CD4-positive, alpha-beta T cell (primary cell): ENCODE measurements at regions not wholly inside any gene's neighbourhood (a gene's known extent, or its start where the extent isn't known, plus 50 kb on each side); places are given as distances from the start of the nearest gene placed in this dataset.

Source experiments
- ATAC-seq: fragments of 200-7000 bp; cut with Tn5 transposase; one replicate; pipeline ENCODE4 v1.10.0; 2022; ENCODE audit warnings: mild to moderate bottlenecking; ENCODE audit not compliant: poor library complexity
- CTCF ChIA-PET: fragments of 350-600 bp; sonication (Branson Sonifier 250); formaldehyde crosslinking; loops from one replicate; lab custom pipeline; 2021; ENCODE audit warnings: antibody characterized with exemption, inconsistent platforms; lab: Charles Lee
- POLR2A ChIA-PET: fragments of 350-600 bp; sonication (Branson Sonifier 250); formaldehyde crosslinking; loops from one replicate; lab custom pipeline; 2021; ENCODE audit warnings: antibody characterized with exemption, inconsistent platforms; lab: Charles Lee
- DNase-seq, 14 experiments: peaks; one replicate each; pipeline ENCODE4 v3.0.0-alpha.2; 2013 to 2020; ENCODE audit warnings: mixed read lengths in 2 of 14
- H3K27ac ChIP-seq, 2 donors: one replicate each; pipeline versions ENCODE4 v1.5.1 to v1.7.0; 2013; ENCODE audit warnings: low read length in 2 of 2, low read depth in 1 of 2, mild to moderate bottlenecking in 1 of 2
- H3K27me3 ChIP-seq, 2 experiments: 1 replicate in 1 of 2; 2 replicates in 1 of 2; pipeline versions ENCODE4 v1.6.1 to v1.7.0; 2013; ENCODE audit warnings: low read length in 2 of 2, control low read depth in 1 of 2, mild to moderate bottlenecking in 1 of 2, moderate library complexity in 1 of 2; ENCODE audit not compliant: insufficient read depth in 2 of 2, control insufficient read depth in 1 of 2
- H3K36me3 ChIP-seq: one replicate; pipeline ENCODE4 v1.6.1; 2013; ENCODE audit warnings: low read length, control low read depth; ENCODE audit not compliant: insufficient read depth
- H3K4me1 ChIP-seq: one replicate; pipeline ENCODE4 v1.6.1; 2013; ENCODE audit warnings: low read length, control low read depth; ENCODE audit not compliant: insufficient read depth
- H3K4me3 ChIP-seq: one replicate; pipeline ENCODE4 v1.5.1; 2013; ENCODE audit warnings: mild to moderate bottlenecking, low read length, moderate library complexity
- H3K9me3 ChIP-seq, 2 experiments: 1 replicate in 1 of 2; 2 replicates in 1 of 2; pipeline versions ENCODE4 v1.6.1 to v1.7.0; 2013; ENCODE audit warnings: low read length in 2 of 2, mild to moderate bottlenecking in 2 of 2, control low read depth in 1 of 2, moderate library complexity in 1 of 2; ENCODE audit not compliant: control insufficient read depth in 1 of 2, insufficient read depth in 1 of 2
- H3K27ac Mint-ChIP-seq: one replicate; pipeline ENCODE4 v1.8.0; 2020; ENCODE audit warnings: mixed read lengths
- H3K27me3 Mint-ChIP-seq: one replicate; pipeline ENCODE4 v1.8.0; 2021; ENCODE audit warnings: mixed read lengths
- H3K36me3 Mint-ChIP-seq: one replicate; pipeline ENCODE4 v1.8.0; 2021; ENCODE audit warnings: low read depth, mixed read lengths
- H3K4me1 Mint-ChIP-seq: one replicate; pipeline ENCODE4 v1.8.0; 2021; ENCODE audit warnings: low read depth, mixed read lengths
- H3K4me3 Mint-ChIP-seq: one replicate; pipeline ENCODE4 v1.8.0; 2020; ENCODE audit warnings: mild to moderate bottlenecking, mixed read lengths
- H3K9me3 Mint-ChIP-seq: one replicate; pipeline ENCODE4 v1.8.0; 2020; ENCODE audit warnings: mixed read lengths
- CTCF ChIP-seq: fragments of 200-600 bp; IDR thresholded peaks from one replicate; pipeline ENCODE4 v1.8.0; 2022; ENCODE audit warnings: antibody characterized with exemption, mild to moderate bottlenecking
- intact Hi-C, 2 experiments: fragments of 100-400 bp; cut with DNase I in 1 of 2; cut with micrococcal nuclease in 1 of 2; formaldehyde crosslinking; loops; one replicate each; pipeline versions ENCODE4 v1.15.1 to v1.9.0; 2023 to 2025; cut with DNase I, micrococcal nuclease

GRCh38 chr12:115507560-115507889, 770.0 kb downstream of the MED13L start:
- ChIA-PET CTCF (no interaction called here), POLR2A (no interaction called here)
- intact Hi-C loops = no loop called here
- TF ChIP-seq CTCF = no peak
- no peak overlapping the region for H3K4me3 Mint-ChIP-seq
- Histone ChIP-seq H3K36me3 (no peaks in the 10 kb centered on the region), H3K4me3 (no peak overlapping the region), H3K27me3 (no peaks in the 10 kb centered on the region), H3K27ac (no peak overlapping the region), H3K4me1 (no peaks in the 10 kb centered on the region), H3K9me3 (peaks cover 0 to 11% of the 10 kb centered on the region in 2 experiments)
- DNase-seq (no peak), ATAC-seq (no peak)
- H3K4me1 Mint-ChIP-seq = no peaks in the 10 kb centered on the region
- no peak overlapping the region for H3K27ac Mint-ChIP-seq
- H3K27me3 Mint-ChIP-seq = no peaks in the 10 kb centered on the region
- peaks cover 9% of the 10 kb centered on the region for H3K9me3 Mint-ChIP-seq
- H3K36me3 Mint-ChIP-seq = no peaks in the 10 kb centered on the region

DNA sequence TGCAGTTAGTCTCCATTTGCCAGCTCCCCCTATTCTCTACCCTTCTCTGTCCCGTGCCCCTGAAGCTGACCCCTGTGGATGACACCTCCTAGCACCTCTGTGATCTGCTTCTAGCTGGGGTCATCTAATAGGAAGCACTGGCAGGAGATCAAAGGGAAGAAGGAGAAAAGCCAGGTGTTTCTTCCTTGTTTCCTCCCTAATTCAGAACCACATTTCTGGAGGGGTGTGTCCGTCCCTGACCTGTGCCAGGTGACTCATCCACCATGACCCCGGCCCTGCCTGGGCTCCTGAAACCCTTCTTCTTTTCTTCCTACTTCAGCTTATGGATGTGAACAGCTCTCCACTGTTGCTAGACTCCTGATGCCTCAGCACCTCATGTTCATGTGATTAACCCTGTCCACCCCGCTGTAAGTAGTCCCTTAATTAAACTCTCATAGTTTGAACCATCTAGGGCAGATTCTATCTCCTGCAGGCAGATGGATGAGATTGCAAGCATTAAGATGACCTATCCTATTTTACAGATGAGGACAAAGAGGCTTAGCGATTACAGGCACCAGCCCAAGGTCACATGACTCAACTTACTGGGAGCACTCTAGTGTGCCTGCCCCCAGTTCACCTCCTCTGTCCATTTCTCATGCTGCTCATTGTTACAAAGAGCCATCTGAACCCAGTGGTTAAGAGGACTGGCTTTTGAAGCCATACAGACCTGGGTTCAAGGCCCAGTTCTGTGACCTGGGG, 770.5 kb downstream of the MED13L start:
- ChIA-PET POLR2A (no interaction called here), CTCF (no interaction called here)
- no peaks in the 10 kb centered on the region for H3K4me1 Mint-ChIP-seq
- H3K27me3 Mint-ChIP-seq = no peaks in the 10 kb centered on the region
- Histone ChIP-seq H3K36me3 (no peaks in the 10 kb centered on the region), H3K27me3 (no peaks in the 10 kb centered on the region), H3K27ac (no peak overlapping the region), H3K9me3 (peaks cover 0 to 11% of the 10 kb centered on the region in 2 experiments), H3K4me3 (no peak overlapping the region), H3K4me1 (no peaks in the 10 kb centered on the region)
- no peaks in the 10 kb centered on the region for H3K36me3 Mint-ChIP-seq
- no peak for TF ChIP-seq CTCF
- H3K27ac Mint-ChIP-seq = no peak overlapping the region
- ATAC-seq = no peak
- peaks cover 8% of the 10 kb centered on the region for H3K9me3 Mint-ChIP-seq
- H3K4me3 Mint-ChIP-seq = no peak overlapping the region
- no peak for DNase-seq
- intact Hi-C loops = no loop called here

GRCh38 chr12:115504306-115505290, 772.9 kb downstream of the MED13L start:
- H3K27me3 ChIP-seq = no peaks in the 10 kb centered on the region
- DNase-seq (no peak), ATAC-seq (no peak)
- Mint-ChIP-seq H3K36me3 (no peaks in the 10 kb centered on the region), H3K4me3 (no peak overlapping the region), H3K27me3 (no peaks in the 10 kb centered on the region), H3K27ac (no peak overlapping the region), H3K9me3 (peaks cover 3% of the 10 kb centered on the region), H3K4me1 (no peaks in the 10 kb centered on the region)
- intact Hi-C loops = no loop called here
- no peak overlapping the region for H3K27ac ChIP-seq
- no peaks in the 10 kb centered on the region for H3K4me1 ChIP-seq
- no peak overlapping the region for H3K4me3 ChIP-seq
- TF ChIP-seq CTCF = no peak
- no peaks in the 10 kb centered on the region for H3K36me3 ChIP-seq
- ChIA-PET CTCF (no interaction called here), POLR2A (no interaction called here)
- H3K9me3 ChIP-seq = peaks cover 0 to 11% of the 10 kb centered on the region in 2 experiments
